Mesenchymal stem cell (in vitro differentiated cells and primary cell): ENCODE measurements at regions not wholly inside any gene's neighbourhood (a gene's known extent, or its start where the extent isn't known, plus 50 kb on each side); places are given as distances from the start of the nearest gene placed in this dataset.

ENCODE experiments used
- DNase-seq: peaks from one replicate; pipeline ENCODE4 v3.0.0-alpha.2; 2013
- H2AFZ ChIP-seq: one replicate; pipeline ENCODE4 v1.6.1; 2013; ENCODE audit warnings: low read depth, mild to moderate bottlenecking, control low read depth, inconsistent platforms, low read length, moderate library complexity
- H2AK5ac ChIP-seq: 2 replicates; pipeline ENCODE4 v1.6.1; 2013; ENCODE audit warnings: low read length, moderate library complexity, mild to moderate bottlenecking, inconsistent platforms; ENCODE audit not compliant: severe bottlenecking
- H2BK120ac ChIP-seq: one replicate; pipeline ENCODE4 v1.6.1; 2013; ENCODE audit warnings: low read depth, mild to moderate bottlenecking, inconsistent platforms, low read length, moderate library complexity
- H2BK12ac ChIP-seq, 2 experiments: one replicate each; pipeline ENCODE4 v1.6.1; 2013; ENCODE audit warnings: inconsistent platforms in 2 of 2, low read length in 2 of 2, mild to moderate bottlenecking in 2 of 2, moderate library complexity in 2 of 2, control low read depth in 1 of 2
- H2BK15ac ChIP-seq: one replicate; pipeline ENCODE4 v1.6.1; 2013; ENCODE audit warnings: mild to moderate bottlenecking, low read depth, inconsistent platforms; ENCODE audit not compliant: poor library complexity, severe bottlenecking
- H2BK5ac ChIP-seq: 2 replicates; pipeline ENCODE4 v1.6.1; 2013; ENCODE audit warnings: low read depth, mild to moderate bottlenecking, low read length, control low read depth, inconsistent platforms; ENCODE audit not compliant: poor library complexity, severe bottlenecking
- H3K14ac ChIP-seq, 2 experiments: one replicate each; pipeline ENCODE4 v1.6.1; 2013; ENCODE audit warnings: inconsistent platforms in 2 of 2, low read length in 2 of 2, control low read depth in 1 of 2, mild to moderate bottlenecking in 1 of 2, moderate library complexity in 1 of 2
- H3K18ac ChIP-seq, 2 experiments: one replicate each; pipeline ENCODE4 v1.6.1; 2013; ENCODE audit warnings: inconsistent platforms in 2 of 2, low read length in 2 of 2, control low read depth in 1 of 2, low read depth in 1 of 2, mild to moderate bottlenecking in 1 of 2
- H3K23ac ChIP-seq, 2 experiments: one replicate each; pipeline ENCODE4 v1.6.1; 2013; ENCODE audit warnings: inconsistent platforms in 2 of 2, low read length in 2 of 2, mild to moderate bottlenecking in 2 of 2, moderate library complexity in 2 of 2, control low read depth in 1 of 2
- H3K27ac ChIP-seq: 2 replicates; pipeline ENCODE4 v1.5.1; 2013; ENCODE audit warnings: mild to moderate bottlenecking, moderate library complexity, low read length, control low read depth, inconsistent platforms; ENCODE audit not compliant: poor library complexity, severe bottlenecking
- H3K27me3 ChIP-seq, 2 experiments: 2 replicates each; pipeline versions ENCODE4 v1.6.1 to v1.7.0; 2013; ENCODE audit warnings: low read length in 2 of 2, mild to moderate bottlenecking in 2 of 2, moderate library complexity in 2 of 2, control low read depth in 1 of 2, inconsistent platforms in 1 of 2; ENCODE audit not compliant: control insufficient read depth in 1 of 2, insufficient read depth in 1 of 2
- H3K36me3 ChIP-seq, 2 experiments: 2 replicates each; pipeline versions ENCODE4 v1.6.1 to v1.7.0; 2013; ENCODE audit warnings: low read length in 2 of 2, control low read depth in 1 of 2, inconsistent platforms in 1 of 2, low read depth in 1 of 2, mild to moderate bottlenecking in 1 of 2; ENCODE audit not compliant: insufficient read depth in 2 of 2, control insufficient read depth in 1 of 2
- H3K4ac ChIP-seq, 2 experiments: one replicate each; pipeline ENCODE4 v1.6.1; 2013; ENCODE audit warnings: inconsistent platforms in 2 of 2, low read length in 2 of 2, mild to moderate bottlenecking in 2 of 2, moderate library complexity in 2 of 2, control low read depth in 1 of 2, low read depth in 1 of 2
- H3K4me1 ChIP-seq: 2 replicates; pipeline ENCODE4 v1.6.1; 2013; ENCODE audit warnings: low read depth, low read length, control low read depth; ENCODE audit not compliant: control insufficient read depth, insufficient read depth
- H3K4me2 ChIP-seq: 2 replicates; pipeline ENCODE4 v1.6.1; 2013; ENCODE audit warnings: low read length, mild to moderate bottlenecking, inconsistent platforms; ENCODE audit not compliant: poor library complexity, severe bottlenecking
- H3K4me3 ChIP-seq, 2 experiments: 2 replicates each; pipeline versions ENCODE4 v1.5.1 to v1.7.0; 2013; ENCODE audit warnings: low read length in 2 of 2, mild to moderate bottlenecking in 2 of 2, control low read depth in 1 of 2, low read depth in 1 of 2; ENCODE audit not compliant: insufficient read depth in 1 of 2
- H3K79me1 ChIP-seq: replicated peaks from 2 replicates; pipeline ENCODE4 v1.6.1; 2013; ENCODE audit warnings: mild to moderate bottlenecking, control low read depth, low read length, inconsistent platforms; ENCODE audit not compliant: poor library complexity, severe bottlenecking
- H3K9ac ChIP-seq: 2 replicates; pipeline ENCODE4 v1.7.0; 2013; ENCODE audit warnings: mild to moderate bottlenecking, low read length, moderate library complexity
- H3K9me3 ChIP-seq: 2 replicates; pipeline ENCODE4 v1.7.0; 2013; ENCODE audit warnings: mild to moderate bottlenecking, low read length; ENCODE audit not compliant: control insufficient read depth
- H4K8ac ChIP-seq: one replicate; pipeline ENCODE4 v1.6.1; 2013; ENCODE audit warnings: inconsistent platforms, mild to moderate bottlenecking, low read length, moderate library complexity
- H4K91ac ChIP-seq: one replicate; pipeline ENCODE4 v1.6.1; 2013; ENCODE audit warnings: mild to moderate bottlenecking, low read length, inconsistent platforms
- WGBS: methylation state at CpG from one replicate; pipeline ENCODE4 v1.1.7; 2013; ENCODE audit warnings: mixed read lengths; 5-methylcytosine and 5-hydroxymethylcytosine counted together

DNA sequence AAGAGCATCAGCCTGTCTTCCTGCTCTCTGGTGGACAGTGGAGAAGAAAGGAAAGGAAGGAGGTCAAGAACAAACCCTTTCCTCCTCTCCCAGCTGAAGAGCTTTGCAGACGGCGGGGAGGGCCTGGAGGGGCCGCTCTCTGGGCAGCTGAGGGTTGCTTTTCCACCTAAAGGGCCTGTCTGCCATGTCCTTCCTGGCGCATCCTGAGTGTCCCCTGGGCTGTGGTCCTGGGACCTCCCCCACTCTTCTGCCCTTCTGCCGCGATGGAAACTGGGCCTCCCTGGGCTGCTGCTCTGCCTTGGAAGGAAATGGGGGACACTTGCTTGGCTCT, 107.0 kb downstream of the ETS2 start:
- Histone ChIP-seq H3K4me3 (peak overlapping the region in 1 of 2 experiments; percentile 54), H3K36me3 (no peaks in the 10 kb centered on the region), H3K79me1 (no peaks in the 10 kb centered on the region), H3K9me3 (no peaks in the 10 kb centered on the region), H2BK15ac (peak overlapping the region; percentile 52), H3K4me2 (peak overlapping the region; percentile 67), H3K27ac (no peak overlapping the region), H2BK120ac (peak overlapping the region; percentile 12), H2BK5ac (no peak overlapping the region), H3K23ac (no peak overlapping the region), H2BK12ac (peak overlapping the region; percentile 29 to 100), H2AFZ (peak overlapping the region; percentile 43), H3K18ac (peak overlapping the region; percentile 14 to 76), H3K4me1 (peaks cover 9% of the 10 kb centered on the region), H3K27me3 (peaks cover 0 to 31% of the 10 kb centered on the region in 2 experiments), H2AK5ac (no peak overlapping the region), H4K8ac (peak overlapping the region; percentile 86), H3K14ac (peak overlapping the region in 1 of 2 experiments; percentile 44), H4K91ac (peak overlapping the region; percentile 48), H3K9ac (peak overlapping the region; percentile 40), H3K4ac (peak overlapping the region; percentile 6 to 49)
- WGBS = 67% methylated on average over 6 of the region's 6 CpGs
- no peak for DNase-seq

DNA sequence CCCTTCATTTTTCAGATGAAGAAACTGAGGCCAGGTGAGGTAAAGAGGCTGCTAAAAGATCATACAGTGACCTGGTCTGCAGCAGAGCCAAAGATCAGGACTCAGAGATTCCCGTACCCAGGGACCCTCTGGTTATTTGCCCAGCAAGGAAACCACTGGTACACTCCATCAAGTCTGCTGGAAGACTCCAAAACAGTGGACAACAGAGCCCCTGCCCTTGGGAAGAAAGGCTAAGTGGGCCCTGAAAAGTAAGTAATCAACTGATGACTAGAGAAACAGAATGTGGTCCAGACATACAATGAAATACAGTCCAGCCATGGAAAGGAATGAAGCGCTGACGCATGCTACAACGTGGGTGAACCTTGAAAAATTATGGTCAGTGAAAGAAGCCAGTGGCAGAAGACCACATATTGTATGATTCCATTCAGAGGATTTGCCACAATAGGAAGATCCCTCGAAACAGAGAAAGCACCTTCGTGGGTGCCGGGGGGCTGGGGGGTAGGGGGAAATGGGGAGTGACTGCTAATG, 106.4 kb downstream of the ETS2 start:
- peak overlapping the region in 1 of 2 experiments; percentile 2 for H2BK12ac ChIP-seq
- no peak overlapping the region for H3K18ac ChIP-seq
- no peaks in the 10 kb centered on the region for H3K36me3 ChIP-seq
- H3K14ac ChIP-seq = no peak overlapping the region
- H3K23ac ChIP-seq = no peak overlapping the region
- peaks cover 0 to 31% of the 10 kb centered on the region in 2 experiments for H3K27me3 ChIP-seq
- H2AFZ ChIP-seq = no peak overlapping the region
- no peak overlapping the region for H3K4me2 ChIP-seq
- no peak overlapping the region for H3K4me3 ChIP-seq
- no peak overlapping the region for H4K8ac ChIP-seq
- H3K9ac ChIP-seq = no peak overlapping the region
- H4K91ac ChIP-seq = no peak overlapping the region
- no peaks in the 10 kb centered on the region for H3K79me1 ChIP-seq
- no peaks in the 10 kb centered on the region for H3K9me3 ChIP-seq
- peak overlapping the region; percentile 21 for H2BK120ac ChIP-seq
- peaks cover 10% of the 10 kb centered on the region for H3K4me1 ChIP-seq
- no peak for DNase-seq
- H3K4ac ChIP-seq = no peak overlapping the region
- H2BK15ac ChIP-seq = no peak overlapping the region
- WGBS = 94% methylated on average over 7 of the region's 7 CpGs
- H3K27ac ChIP-seq = no peak overlapping the region
- H2BK5ac ChIP-seq = no peak overlapping the region
- H2AK5ac ChIP-seq = no peak overlapping the region

DNA sequence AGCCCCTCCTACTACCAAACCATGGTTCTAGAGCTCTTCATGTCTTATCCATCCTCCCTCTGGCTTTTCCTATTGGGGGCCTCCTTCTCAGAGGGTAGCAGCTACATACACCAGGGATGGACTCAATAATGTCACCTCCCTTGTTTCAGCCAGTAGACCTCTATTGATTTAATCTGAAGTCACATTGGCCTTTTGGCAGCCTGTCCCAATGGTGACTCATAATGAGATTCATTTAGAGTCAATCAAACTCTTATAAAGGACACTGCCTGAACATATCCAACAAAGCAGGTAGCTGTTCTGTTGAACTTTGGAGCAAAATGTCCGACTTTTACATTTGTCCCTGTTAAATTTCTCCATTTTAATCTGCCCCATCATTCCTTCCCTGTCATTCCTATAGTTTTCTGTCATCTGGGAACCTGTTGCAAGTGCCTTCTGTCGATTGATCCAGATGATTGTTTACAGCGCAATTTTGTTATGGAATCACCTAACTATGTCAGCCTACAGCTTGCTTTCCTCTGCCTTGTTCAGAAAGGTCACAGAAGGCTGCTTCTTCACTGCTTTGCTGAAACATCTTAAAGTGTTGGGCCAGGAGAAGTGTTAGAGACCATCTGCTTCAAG, 105.9 kb downstream of the ETS2 start:
- no peak overlapping the region for H3K4ac ChIP-seq
- no peak overlapping the region for H2BK5ac ChIP-seq
- peak overlapping the region; percentile 21 for H2BK120ac ChIP-seq
- peaks cover 13% of the 10 kb centered on the region for H3K4me1 ChIP-seq
- no peak overlapping the region for H3K14ac ChIP-seq
- H2BK15ac ChIP-seq = no peak overlapping the region
- no peak overlapping the region for H2AK5ac ChIP-seq
- no peak overlapping the region for H3K23ac ChIP-seq
- no peaks in the 10 kb centered on the region for H3K36me3 ChIP-seq
- 97% methylated on average over 3 of the region's 3 CpGs for WGBS
- no peaks in the 10 kb centered on the region for H3K9me3 ChIP-seq
- no peak overlapping the region for H2AFZ ChIP-seq
- H4K8ac ChIP-seq = no peak overlapping the region
- H3K4me3 ChIP-seq = no peak overlapping the region
- no peak overlapping the region for H3K18ac ChIP-seq
- no peaks in the 10 kb centered on the region for H3K79me1 ChIP-seq
- no peak overlapping the region for H3K4me2 ChIP-seq
- H4K91ac ChIP-seq = no peak overlapping the region
- peaks cover 0 to 31% of the 10 kb centered on the region in 2 experiments for H3K27me3 ChIP-seq
- H2BK12ac ChIP-seq = peak overlapping the region in 1 of 2 experiments; percentile 2
- no peak overlapping the region for H3K27ac ChIP-seq
- no peak overlapping the region for H3K9ac ChIP-seq
- no peak for DNase-seq

DNA sequence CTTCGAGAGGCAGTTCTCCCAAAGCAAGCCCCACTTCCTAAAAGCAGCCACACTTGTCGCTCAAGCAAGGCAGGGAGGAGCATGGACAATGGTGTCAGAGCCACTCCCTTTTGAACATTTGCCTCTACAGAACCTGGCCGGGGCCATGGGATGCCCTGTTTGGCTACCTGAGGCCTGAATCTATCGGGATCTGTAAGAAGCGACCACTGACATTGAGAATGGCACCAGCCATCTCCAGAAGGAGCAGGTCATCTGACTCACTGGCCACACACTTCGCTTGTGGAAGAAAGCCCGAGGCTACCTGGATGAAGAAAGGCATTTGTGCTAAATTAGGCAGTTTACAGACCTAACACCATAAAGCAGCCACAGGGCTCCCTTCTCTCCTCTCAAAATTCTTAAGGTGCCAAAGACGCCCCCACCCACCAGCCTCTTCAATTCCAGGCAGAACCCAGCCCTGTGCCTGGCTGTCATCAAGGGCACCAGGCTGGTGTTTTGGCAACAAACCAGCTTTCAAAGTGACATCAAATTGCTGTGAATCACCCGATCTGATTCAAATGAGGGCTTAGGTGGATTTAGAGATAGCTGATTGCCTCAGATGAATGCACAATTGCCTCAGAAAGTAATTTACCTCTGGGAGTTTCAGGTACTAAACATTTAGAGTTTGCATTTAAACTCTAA, 104.8 kb downstream of the ETS2 start:
- peak overlapping the region; percentile 49 to 59 for H2BK12ac ChIP-seq
- H4K91ac ChIP-seq = no peak overlapping the region
- H3K9me3 ChIP-seq = no peaks in the 10 kb centered on the region
- no peaks in the 10 kb centered on the region for H3K79me1 ChIP-seq
- no peak overlapping the region for H2BK5ac ChIP-seq
- H3K4me3 ChIP-seq = no peak overlapping the region
- H3K4me1 ChIP-seq = peaks cover 13% of the 10 kb centered on the region
- H3K36me3 ChIP-seq = no peaks in the 10 kb centered on the region
- H3K9ac ChIP-seq = no peak overlapping the region
- peaks cover 0 to 26% of the 10 kb centered on the region in 2 experiments for H3K27me3 ChIP-seq
- H2AK5ac ChIP-seq = no peak overlapping the region
- H4K8ac ChIP-seq = peak overlapping the region; percentile 56
- H2BK15ac ChIP-seq = peak overlapping the region; percentile 70
- 83% methylated on average over 9 of the region's 9 CpGs for WGBS
- H3K18ac ChIP-seq = peak overlapping the region in 1 of 2 experiments; percentile 8
- no peak overlapping the region for H3K27ac ChIP-seq
- H3K14ac ChIP-seq = no peak overlapping the region
- no peak for DNase-seq
- H3K4ac ChIP-seq = no peak overlapping the region
- H3K23ac ChIP-seq = no peak overlapping the region
- H2AFZ ChIP-seq = no peak overlapping the region
- H2BK120ac ChIP-seq = no peak overlapping the region
- no peak overlapping the region for H3K4me2 ChIP-seq
